Naive B cell (primary cell): ENCODE measurements at regions not wholly inside any gene's neighbourhood (a gene's known extent, or its start where the extent isn't known, plus 50 kb on each side); places are given as distances from the start of the nearest gene placed in this dataset.
"Not testable (repeated sequence)": the region's sequence is repeated elsewhere in the genome, so short reads cannot be mapped to it uniquely, and the experiment has no call there.

ENCODE experiments used
- ATAC-seq, 2 donors: fragments of 150-1000 bp; cut with Tn5 transposase; 2 replicates each; pipeline ENCODE4 v1.10.0; 2021; ENCODE audit warnings: low read depth in 2 of 2, mild to moderate bottlenecking in 2 of 2, moderate library complexity in 2 of 2
- DNase-seq: peaks from one replicate; pipeline ENCODE4 v3.0.0; 2022
- H3K27ac Mint-ChIP-seq, 6 donors: one replicate each; pipeline ENCODE4 v1.8.0; 2020 to 2022; ENCODE audit warnings: mild to moderate bottlenecking in 6 of 6, mixed read lengths in 6 of 6, moderate library complexity in 5 of 6, inconsistent platforms in 2 of 6
- H3K27me3 Mint-ChIP-seq, 3 donors: one replicate each; pipeline ENCODE4 v1.8.0; 2021 to 2022; ENCODE audit warnings: mixed read lengths in 3 of 3, mild to moderate bottlenecking in 1 of 3
- H3K36me3 Mint-ChIP-seq, 2 donors: one replicate each; pipeline ENCODE4 v1.8.0; 2020 to 2022; ENCODE audit warnings: mixed read lengths in 2 of 2, inconsistent platforms in 1 of 2, mild to moderate bottlenecking in 1 of 2
- H3K4me1 Mint-ChIP-seq, 3 donors: one replicate each; pipeline ENCODE4 v1.8.0; 2020 to 2022; ENCODE audit warnings: mixed read lengths in 3 of 3, inconsistent platforms in 1 of 3, mild to moderate bottlenecking in 1 of 3, moderate library complexity in 1 of 3
- H3K4me3 Mint-ChIP-seq, 8 donors: one replicate each; pipeline ENCODE4 v1.8.0; 2020 to 2022; ENCODE audit warnings: mild to moderate bottlenecking in 8 of 8, mixed read lengths in 8 of 8, moderate library complexity in 8 of 8, inconsistent platforms in 2 of 8
- H3K9me3 Mint-ChIP-seq, 7 donors: one replicate each; pipeline ENCODE4 v1.8.0; 2020 to 2022; ENCODE audit warnings: mixed read lengths in 7 of 7, mild to moderate bottlenecking in 5 of 7, inconsistent platforms in 2 of 7, moderate library complexity in 1 of 7

DNA sequence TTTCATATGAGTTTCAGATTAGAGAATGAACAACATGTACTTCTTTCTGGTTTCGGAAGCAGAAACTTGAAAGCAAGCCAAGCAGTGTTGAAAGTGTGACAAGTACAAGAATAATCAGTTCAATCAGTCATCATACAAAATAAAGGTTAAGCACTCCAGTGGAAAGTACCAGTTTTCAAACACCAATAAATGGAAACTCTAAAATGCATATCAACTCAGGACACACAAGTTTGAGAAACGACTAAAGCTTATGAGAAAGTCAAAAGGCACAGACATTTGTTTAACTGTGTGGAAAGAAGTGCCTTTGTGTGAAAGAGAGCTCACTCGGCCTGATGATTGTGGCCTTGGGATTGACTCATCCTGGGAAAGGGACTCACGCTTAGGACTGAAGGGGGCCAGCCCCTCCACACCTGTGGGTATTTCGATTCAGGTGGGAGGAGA lies 60.6 kb upstream of the AKR1C1 start:
- DNase-seq (no peak), ATAC-seq (no peak)
- no peaks in the 10 kb centered on the region for H3K36me3 Mint-ChIP-seq
- H3K4me3 Mint-ChIP-seq, result no peak overlapping the region
- peaks cover 0 to 10% (median 3%) of the 10 kb centered on the region in 7 donors for H3K9me3 Mint-ChIP-seq
- no peaks in the 10 kb centered on the region for H3K4me1 Mint-ChIP-seq
- H3K27me3 Mint-ChIP-seq, result no peaks in the 10 kb centered on the region
- no peak overlapping the region for H3K27ac Mint-ChIP-seq

DNA sequence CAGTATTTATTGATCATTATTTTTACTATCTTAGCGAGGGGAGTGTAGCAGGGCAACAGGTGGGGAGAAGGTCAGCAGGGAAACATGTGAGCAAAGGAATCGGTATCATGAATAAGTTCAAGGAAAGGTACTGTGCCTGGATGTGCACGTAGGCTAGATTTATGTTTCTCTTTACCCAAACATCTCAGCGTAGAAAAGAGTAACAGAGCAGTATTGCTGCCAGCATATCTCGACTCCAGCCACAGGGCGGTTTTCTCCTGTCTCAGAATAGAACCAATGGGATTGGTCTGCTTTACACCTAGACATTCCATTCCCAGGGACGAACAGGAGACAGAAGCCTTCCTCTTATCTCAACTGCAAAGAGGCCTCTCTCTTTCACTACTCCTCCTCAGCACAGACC lies 60.1 kb upstream of the AKR1C1 start:
- H3K36me3 Mint-ChIP-seq, H3K27me3 Mint-ChIP-seq, DNase-seq, ATAC-seq, H3K9me3 Mint-ChIP-seq, H3K4me1 Mint-ChIP-seq, H3K27ac Mint-ChIP-seq: not testable (repeated sequence)
- H3K4me3 Mint-ChIP-seq, result peak overlapping the region in 1 of 8 donors; percentile 53

DNA sequence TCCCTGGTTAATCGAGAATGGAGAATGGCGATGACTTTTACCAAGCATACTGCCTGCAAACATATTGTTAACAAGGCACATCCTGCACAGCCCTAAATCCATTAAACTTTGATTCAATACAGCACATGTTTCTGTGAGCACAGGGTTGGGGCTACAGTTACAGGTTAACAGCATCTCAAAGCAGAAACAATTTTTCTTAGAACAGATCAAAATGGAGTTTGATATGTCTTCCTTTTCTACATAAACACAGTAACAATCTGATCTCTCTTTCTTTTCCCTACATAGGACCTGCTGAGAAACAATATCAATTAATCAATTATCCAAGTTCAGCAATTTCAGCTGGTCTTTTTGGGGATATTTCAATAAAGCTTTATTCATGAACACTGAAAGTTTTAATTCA lies 59.5 kb upstream of the AKR1C1 start:
- not testable (repeated sequence) for H3K36me3 Mint-ChIP-seq, DNase-seq, ATAC-seq, H3K27ac Mint-ChIP-seq, H3K4me3 Mint-ChIP-seq, H3K4me1 Mint-ChIP-seq, H3K9me3 Mint-ChIP-seq, H3K27me3 Mint-ChIP-seq

DNA sequence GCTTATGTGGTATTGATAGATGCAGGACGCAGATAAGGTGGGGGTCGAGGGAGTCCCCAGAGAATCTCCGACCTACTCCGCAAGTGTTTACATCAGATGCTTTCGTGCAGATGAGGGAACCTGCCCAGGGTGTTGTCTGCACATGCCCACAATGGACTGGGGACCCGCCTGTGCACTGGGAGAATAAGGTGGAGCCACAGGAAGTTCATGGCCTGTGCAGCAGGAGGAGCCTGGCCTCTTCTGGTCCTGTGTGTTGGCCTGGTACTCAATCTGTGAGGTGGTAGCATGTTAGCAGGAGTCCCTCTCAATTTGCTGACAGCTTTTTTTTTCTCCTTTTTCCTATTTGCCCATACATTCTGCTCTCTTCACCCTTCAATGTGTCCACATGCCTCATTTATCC lies 54.1 kb upstream of the AKR1C1 start:
- H3K9me3 Mint-ChIP-seq, result peaks cover 0 to 5% (median 0%) of the 10 kb centered on the region in 7 donors
- H3K27ac Mint-ChIP-seq, result no peak overlapping the region
- H3K4me1 Mint-ChIP-seq, result no peaks in the 10 kb centered on the region
- H3K36me3 Mint-ChIP-seq, result no peaks in the 10 kb centered on the region
- H3K27me3 Mint-ChIP-seq, result no peaks in the 10 kb centered on the region
- H3K4me3 Mint-ChIP-seq, result no peak overlapping the region
- ATAC-seq, result no peak
- no peak for DNase-seq
